Fibroblast of peridontal ligament (primary cell): ENCODE measurements at regions not wholly inside any gene's neighbourhood (a gene's known extent, or its start where the extent isn't known, plus 50 kb on each side); places are given as distances from the start of the nearest gene placed in this dataset.
"Not testable (repeated sequence)": the region's sequence is repeated elsewhere in the genome, so short reads cannot be mapped to it uniquely, and the experiment has no call there.

Experiments
- DNase-seq: peaks from one replicate; pipeline ENCODE4 v3.0.0-alpha.2; 2010; ENCODE audit errors: extremely low read depth

DNA sequence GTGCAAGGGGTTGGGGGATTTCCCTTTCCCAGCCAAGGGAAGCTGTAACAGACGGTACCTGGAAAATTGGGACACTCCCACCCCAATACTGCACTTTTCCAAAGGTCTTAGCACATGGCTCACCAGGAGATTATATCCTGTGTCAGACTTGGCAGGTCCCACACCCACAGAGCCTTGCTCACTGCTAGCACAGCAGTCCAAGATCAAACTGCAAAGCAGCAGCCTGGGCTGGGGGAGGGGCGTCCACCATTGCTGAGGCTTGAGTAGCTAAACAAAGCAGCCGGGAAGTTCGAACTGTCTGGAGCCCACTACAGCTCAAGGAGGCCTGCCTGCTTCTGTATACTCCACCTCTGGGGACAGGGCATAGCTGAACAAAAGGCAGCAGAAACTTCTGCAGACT is 604.2 kb upstream of the SEMA3D start:
- DNase-seq = not testable (repeated sequence)

DNA sequence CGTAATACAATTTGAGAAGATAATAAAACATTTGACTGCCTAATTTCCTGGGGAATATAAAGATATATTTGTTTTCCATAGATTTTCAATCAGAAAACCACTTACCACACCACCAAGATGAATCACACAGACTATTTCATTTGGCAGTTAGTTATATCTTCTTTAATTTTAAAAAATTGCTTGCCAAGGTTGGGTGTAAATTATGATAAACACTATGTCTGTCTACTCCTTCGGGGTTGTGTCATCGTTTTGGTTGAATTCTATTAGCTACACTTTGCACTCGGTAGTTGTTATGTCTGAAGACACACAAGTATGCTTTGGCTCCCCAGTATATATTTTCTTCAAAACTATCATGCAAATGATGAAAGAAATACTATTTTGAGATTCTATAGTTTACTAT is 594.8 kb upstream of the SEMA3D start:
- DNase-seq = no peak

DNA sequence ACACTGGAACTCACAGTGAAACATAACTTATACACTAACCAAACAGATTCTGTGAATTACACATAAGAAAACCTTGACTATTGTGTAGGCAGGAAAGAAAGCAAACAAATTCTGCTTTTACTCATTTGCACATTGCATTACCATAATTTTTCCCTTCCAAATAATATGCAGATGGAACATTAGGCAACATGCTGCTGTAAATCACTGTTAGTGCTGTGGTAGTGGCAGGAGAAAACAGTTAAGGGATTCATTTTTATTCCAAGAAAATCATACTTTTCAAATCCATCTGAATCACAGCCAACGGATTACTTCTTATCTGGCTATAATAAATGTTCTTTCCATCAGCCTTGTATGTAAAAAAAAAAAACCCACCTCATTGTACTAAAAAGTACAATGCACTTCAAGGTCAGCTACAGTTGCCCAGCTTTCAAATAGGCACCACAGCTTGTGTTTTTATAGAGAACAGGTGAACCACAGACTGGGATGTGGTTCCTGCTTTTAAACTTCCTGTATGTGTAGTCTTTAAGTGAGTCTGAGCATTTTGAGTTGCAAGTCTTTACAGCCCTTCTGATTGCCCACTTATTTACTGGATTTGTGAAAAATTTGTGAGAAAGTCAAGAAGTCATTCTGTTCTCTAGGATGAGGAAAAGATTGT is 590.0 kb upstream of the SEMA3D start:
- DNase-seq = peak; percentile 26

- DNase-seq = no peak
Measured at GRCh38 chr7:85775431-85775830, 588.6 kb upstream of the SEMA3D start.

DNA sequence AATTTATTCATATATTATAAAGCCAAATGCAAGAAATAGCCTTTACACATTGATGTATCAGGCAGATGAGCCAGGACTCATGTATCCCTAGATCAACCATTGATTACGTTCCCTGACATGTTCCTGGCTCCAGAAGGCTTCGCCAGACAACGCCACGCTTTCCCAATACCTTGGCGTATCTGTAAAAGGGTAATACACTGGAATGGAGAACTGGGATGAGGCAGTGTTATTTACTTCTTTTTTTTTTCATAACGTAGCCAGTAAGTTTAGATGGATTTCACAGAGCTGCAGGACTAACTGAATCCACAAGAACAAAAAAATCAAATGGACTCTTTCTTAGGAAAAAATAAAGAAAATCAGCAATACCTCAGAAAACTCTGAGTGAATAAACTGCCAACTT is 588.1 kb upstream of the SEMA3D start:
- no peak for DNase-seq

DNA sequence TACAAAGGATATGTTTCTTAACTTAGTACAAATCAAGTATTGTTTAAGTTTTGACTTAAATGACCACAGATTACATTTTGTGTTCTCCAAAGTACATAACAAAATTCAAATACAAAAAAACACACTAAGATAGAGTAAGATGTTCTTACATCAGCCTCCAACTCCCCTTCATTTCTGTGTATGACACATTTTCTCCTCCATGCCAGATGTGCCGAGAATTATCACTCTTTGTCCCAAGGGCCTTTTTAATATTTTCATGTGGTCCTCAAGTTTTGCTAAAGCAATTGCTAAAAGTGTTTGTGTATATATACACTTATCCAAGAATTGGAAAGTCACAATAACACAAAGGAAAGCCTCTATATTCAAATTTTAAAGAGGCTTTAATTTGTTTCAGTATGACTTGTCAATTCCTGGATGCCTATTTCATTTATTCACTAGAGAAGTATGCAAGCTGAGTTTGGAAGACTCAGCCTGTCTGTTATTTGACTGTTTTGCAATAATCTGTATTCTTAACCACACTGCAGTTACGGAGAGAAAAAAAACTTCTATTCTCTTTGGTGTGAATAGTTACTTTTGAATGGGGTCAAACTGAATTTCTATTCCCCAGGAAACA is 586.4 kb upstream of the SEMA3D start:
- peak; percentile 91 for DNase-seq

DNA sequence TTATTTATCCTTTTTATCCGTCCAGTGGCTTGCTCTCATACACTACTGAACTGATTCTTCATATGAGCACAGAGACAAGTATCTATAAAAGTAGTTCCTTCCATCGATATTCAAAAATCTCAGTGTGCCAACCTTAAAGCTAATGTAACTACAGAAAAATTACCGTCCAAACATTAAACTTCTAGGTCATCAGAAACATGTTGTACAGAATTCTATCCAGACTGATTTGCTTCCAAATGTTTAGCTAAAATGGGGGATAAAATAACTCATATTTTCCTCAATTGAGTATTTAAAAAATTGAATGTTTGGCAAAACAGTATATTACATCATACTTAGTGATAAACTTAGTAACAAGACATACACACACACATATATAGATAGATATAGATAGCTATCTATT is 584.7 kb upstream of the SEMA3D start:
- DNase-seq = no peak

- DNase-seq = peak; percentile 97
Measured at GRCh38 chr7:85770332-85770731, 583.5 kb upstream of the SEMA3D start.

DNA sequence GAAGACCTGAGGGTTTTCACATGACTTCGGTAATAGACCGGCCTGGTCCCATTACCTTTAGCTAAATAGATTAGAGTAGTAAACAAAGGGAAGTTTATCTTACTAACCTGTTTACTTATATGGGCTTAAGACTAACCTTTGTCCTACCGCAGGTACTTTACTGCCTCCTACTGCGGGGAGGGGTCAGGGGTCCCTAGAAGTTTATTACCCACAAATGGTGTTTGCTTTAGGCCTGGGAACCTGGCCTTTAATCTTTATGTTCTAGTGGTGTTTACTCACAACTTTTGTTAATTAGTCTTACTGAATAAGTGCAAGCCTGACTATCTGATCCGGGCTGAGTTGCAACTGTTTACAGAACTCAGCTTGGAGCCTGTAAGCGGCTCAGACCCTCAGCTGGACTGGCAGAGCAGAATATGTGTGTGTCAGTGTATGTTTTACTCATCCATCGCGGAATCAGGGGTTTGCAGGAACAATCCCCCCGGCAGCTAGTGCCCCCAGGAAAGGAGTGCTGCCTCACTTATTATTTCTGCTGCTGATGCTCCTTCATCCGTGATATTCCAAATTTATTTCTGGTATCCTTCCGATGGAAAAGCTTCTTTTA is 578.9 kb upstream of the SEMA3D start:
- no peak for DNase-seq

DNA sequence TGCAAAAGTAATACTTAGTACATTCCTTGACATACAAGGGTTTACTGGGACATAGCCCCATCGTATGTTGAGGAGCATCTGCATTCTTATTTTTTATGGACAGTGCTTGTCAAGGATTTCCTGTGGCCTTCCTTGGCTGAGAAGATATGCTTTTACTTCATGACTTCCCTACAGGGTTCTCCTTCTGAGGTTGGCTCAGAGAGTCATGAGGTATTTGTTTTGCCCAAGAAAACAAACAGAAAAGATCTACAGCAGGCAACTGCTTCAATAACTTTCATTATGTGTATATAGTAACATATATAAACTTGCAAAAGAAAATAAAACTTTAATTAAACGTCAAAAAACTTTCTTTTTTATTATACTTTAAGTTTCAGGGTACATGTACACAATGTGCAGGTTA is 577.2 kb upstream of the SEMA3D start:
- no peak for DNase-seq

DNA sequence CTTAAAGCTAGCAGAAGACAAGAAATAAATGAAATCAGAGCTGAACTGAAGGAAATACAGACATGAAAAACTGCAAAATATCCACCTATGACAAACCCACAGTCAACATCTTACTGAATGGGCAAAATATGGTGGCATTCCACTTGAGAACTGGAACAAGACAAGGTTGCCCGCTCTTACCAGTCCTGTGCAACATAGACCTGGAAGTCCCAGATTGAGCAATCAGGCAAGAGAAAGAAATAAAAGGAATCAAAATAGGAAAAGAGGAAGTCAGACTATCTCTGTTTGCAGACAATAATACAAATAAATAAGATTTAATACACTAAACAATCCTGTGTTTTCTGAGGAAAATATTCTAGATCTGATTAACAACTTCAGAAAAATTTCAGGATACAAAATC is 570.5 kb upstream of the SEMA3D start:
- DNase-seq = no peak

GRCh38 chr7:85750454-85750949 is 563.6 kb upstream of the SEMA3D start:
- DNase-seq = peak; percentile 57

- no peak for DNase-seq
Measured at GRCh38 chr7:85749696-85750453, 563.0 kb upstream of the SEMA3D start.

DNA sequence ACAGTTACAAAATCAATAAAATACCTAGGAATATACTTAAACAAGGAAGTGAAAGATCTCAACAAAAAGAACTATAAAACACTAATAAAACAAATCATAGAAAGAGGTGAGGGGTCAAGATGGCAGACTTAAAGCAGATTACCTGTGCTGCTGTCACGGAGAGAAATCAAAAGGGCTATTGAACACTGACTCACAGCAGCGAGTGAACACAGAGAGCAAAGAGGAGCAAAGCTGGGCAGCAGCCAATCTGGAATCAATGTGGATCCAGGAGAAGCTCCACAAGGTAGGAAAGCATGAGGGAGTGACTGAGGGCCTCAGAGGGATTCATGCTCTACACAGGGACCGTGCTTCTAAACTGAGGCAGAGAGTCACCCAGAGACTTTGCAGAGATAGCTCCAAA is 562.0 kb upstream of the SEMA3D start:
- DNase-seq = no peak

GRCh38 chr7:85737426-85737825 is 550.6 kb upstream of the SEMA3D start:
- no peak for DNase-seq

- DNase-seq = no peak
Measured at GRCh38 chr7:85736085-85736484, 549.2 kb upstream of the SEMA3D start.

DNA sequence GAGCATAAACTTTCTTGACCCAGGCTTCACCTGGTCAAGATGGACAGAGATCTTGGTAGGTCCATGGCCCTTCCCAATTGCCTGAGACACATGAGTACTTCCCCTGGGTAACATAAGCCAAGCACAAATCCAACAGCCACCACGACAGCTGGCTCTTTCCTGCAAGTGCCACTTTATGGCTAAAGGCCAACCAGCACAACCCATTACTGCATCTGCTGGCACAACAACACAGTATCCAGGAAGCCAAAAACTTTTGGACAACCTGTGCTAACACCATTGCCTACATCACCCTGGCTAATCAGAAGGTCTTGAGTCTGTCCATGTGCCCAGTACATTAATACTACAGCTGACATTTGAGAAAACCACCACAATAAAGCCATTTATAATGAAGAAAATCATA is 548.0 kb upstream of the SEMA3D start:
- no peak for DNase-seq

DNA sequence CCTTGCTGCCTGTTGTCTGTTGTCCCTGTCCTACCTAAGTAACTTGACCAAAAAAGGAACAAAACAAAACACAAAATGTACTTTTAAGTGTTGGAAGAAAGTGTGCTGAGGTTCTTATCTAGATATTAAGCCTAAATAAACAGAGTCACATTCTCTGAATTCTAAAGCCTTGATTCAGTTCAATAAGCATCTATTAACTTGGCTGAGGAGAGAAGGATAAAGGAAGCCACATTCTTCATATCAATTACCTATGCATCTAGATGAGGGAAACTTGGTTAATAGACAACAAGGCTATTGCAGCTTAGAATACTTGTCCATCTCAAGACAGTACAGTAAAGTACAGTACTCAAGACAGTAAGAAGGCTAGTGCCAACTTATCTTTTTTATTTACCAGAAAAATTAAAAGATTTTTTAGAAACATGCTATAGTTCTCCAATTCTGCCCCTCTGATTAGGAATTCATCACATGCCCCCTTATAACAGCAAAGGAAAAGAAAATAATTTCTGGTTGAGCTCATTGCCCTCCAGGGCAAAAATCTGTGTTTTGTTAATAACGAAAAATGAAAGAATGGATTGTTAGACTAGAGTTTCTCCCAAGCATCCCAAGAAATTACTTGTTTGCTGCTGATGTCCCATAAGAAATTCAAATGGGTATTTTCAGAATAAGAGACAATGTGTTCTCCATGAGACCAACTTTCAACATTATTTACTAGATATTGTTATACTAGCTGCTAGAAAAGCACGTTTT is 546.5 kb upstream of the SEMA3D start:
- no peak for DNase-seq

DNA sequence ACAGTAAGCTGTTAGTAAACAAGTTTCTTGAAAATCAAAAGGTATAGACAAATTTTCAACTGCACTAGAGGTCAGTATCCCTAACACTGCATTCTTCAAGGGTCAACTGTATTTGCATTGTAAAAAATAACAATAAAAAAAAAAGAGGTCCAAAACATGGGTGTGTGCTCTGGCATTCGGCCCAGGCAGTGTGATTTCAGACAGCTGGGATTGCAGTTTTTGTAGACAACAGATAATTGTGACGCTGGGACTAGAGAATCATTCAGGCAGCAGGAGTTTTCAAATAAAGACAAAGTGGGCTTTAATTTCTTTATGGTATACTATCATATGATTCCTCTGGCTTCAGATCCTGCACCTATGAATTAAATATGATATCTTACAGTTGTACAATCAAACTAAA is 543.2 kb upstream of the SEMA3D start:
- peak; percentile 5 for DNase-seq

DNA sequence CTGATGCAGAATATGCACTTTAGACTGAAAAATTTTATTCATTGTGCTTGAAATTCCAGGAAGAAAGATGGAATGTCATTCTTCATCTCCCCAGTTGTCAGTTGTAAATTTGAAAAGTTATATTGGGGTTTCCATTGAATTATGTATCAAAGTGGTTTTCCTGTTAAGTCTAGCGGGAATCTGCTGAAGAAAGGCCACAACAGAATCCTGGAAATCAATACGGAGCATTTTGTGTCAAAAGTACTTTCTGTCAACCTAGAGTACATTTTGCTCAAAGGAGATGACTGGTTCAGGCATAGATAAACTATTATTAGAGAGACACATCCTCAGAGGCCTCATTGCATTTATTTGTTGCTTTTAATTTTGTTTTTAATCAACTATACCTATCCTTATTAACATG is 538.2 kb upstream of the SEMA3D start:
- no peak for DNase-seq

DNA sequence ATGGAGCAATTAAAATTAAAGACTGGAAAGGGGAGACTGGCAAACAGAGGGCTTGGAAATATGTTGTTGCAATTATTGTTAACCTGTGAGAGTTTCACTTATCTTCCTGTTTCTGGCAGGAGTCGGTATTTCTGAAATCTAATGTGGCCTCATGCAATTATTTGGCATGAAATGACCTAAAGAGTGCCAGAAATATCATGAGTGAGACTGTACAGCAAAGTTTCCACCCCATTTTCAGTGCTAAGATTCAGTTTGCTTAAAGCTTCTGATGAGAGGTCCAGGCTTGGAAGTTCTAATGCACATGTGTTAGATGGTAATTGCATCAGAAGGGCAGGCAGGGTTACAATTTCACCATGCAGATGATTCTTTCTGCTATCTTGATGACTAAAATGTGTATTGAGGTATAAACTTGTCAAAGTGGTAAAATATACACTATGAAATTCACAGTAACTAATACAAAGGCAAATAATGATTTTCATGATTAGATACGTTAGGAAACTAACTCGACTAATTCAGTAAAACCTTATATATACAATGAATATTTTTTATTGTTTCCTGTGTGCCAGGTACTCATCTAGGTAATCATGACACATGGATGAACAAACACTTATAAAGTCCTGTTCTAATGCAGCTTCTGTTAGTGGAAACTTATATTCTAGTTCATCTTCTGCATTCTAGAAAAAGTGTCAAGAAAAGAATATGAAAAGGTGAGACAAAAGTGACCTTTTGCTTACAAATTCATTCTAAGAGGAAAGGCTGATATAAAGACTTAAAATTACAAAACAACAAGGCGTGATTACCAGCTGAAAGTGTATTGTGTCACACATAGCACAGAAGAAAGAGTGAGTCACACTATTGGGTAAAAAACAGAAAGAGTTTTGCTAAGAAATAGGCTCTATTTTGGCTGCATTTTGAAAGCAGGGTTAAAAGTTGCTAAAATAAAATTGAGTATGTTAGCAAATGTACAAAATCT is 533.4 kb upstream of the SEMA3D start:
- DNase-seq = peak; percentile 93
